GM21723 (cell line): ENCODE measurements at regions not wholly inside any gene's neighbourhood (a gene's known extent, or its start where the extent isn't known, plus 50 kb on each side); places are given as distances from the start of the nearest gene placed in this dataset.
"Not testable (repeated sequence)": the region's sequence is repeated elsewhere in the genome, so short reads cannot be mapped to it uniquely, and the experiment has no call there.

Experiments used
- ATAC-seq: cut with Tn5 transposase; IDR thresholded peaks from one replicate; pipeline ENCODE4 v1.9.1; 2021; ENCODE audit warnings: mild to moderate bottlenecking, moderate library complexity; ENCODE audit not compliant: unreplicated experiment

- no peak for ATAC-seq
Measured at GRCh38 chr14:53620317-53620716, 336.3 kb downstream of the BMP4 start.

GRCh38 chr14:53619691-53620231 lies 336.9 kb downstream of the BMP4 start:
- ATAC-seq: no peak

GRCh38 chr14:53616536-53616935 lies 340.1 kb downstream of the BMP4 start:
- ATAC-seq: not testable (repeated sequence)

- no peak for ATAC-seq
Measured at GRCh38 chr14:53615252-53615651, 341.4 kb downstream of the BMP4 start.

GRCh38 chr14:53613404-53614253 lies 343.0 kb downstream of the BMP4 start:
- peak; percentile 98 for ATAC-seq

DNA sequence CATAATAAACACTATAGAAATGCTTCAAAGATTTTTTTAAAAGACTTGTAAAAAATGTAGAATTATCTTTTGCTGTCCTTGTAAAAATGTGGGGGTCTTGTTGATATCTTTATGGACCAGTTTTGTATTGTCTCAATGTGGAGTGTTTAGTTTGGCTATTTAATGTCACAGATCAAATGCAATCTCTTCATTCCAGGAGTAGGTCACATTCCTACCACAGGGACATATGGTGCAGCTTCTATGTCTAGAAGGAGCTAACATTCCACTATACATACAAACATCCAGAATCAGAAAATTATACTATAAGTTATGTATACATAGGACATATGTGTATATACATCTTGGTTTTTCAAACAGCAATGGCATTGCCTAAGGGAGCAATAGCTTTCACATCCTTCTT lies 345.7 kb downstream of the BMP4 start:
- no peak for ATAC-seq

GRCh38 chr14:53609009-53609408 lies 347.6 kb downstream of the BMP4 start:
- no peak for ATAC-seq

- peak; percentile 42 for ATAC-seq
Measured at GRCh38 chr14:53608369-53608768, 348.3 kb downstream of the BMP4 start.

GRCh38 chr14:53606203-53606602 lies 350.4 kb downstream of the BMP4 start:
- no peak for ATAC-seq

- ATAC-seq: no peak
Measured at GRCh38 chr14:53605562-53605961, 351.1 kb downstream of the BMP4 start.

- ATAC-seq: no peak
Measured at GRCh38 chr14:53603994-53604393, 352.6 kb downstream of the BMP4 start.

- ATAC-seq: no peak
Measured at GRCh38 chr14:53601409-53601808, 355.2 kb downstream of the BMP4 start.

GRCh38 chr14:53599221-53599945 lies 357.2 kb downstream of the BMP4 start:
- no peak for ATAC-seq

DNA sequence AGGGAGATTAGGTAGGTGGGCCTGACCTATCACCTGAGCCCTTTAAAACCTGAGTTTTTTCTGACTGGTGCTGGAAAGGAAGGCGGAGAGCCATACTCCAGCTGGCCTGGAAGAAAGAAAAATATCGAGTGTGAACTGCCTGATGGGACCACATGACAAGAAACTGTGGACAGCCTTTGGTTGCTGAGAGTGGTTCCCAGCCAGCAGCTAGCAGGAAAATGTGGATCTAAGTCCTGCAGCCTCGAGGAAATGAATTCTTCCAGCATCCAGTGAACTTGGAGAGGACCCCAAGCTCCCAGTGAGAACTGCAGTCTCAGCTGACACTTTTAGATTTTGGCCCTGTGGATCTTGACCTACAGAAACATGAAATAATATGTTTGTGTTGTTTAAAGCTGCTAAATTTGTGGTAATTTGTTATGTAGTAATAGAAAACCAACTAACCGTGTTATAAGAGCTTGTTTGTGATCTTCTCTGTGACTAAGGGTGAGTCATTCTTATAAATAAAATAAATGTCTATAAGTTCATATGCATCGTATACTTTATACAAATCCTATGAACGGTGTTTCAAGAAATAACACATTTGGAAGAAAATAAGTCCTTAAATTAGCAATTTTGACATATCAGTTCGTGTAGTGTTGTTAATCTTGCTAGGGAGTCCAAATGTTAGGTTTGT lies 359.6 kb downstream of the BMP4 start:
- no peak for ATAC-seq

DNA sequence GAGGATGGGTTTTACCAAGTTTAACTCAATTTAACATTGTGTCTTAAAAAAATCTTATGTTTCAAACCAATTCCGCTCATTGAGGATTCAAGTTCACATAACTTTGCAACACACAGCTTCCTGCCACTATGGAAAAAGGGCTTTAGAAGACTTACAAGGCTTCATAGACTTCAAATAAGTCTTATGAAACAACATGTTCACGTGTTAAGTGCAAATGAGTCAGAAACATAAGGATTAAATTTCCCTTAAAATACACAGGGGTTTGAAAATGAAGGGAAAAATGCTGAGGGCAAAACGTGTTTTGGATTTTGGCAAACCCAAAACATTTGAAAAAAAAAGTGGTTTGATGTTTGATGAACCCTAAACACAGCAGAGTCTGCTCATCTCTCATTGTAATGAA lies 364.8 kb downstream of the BMP4 start:
- no peak for ATAC-seq

DNA sequence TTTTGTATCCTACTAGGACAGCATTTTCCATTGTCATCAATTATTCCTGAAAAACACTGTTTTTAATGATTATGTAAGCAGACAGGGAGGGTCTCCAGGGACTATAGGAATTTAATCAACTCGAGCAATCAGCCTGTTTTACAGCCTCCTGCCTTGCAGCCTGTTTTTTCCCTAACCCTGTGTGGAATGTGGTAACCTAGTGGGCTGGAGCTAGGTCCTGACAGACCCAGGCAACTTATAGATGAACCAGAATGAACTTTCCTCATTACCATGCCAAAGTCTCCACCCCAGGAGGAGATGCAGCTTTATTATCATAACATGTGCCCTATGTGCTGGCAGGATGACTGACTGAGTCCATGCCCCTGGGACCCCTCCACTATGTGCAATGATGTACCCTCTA lies 375.1 kb downstream of the BMP4 start:
- ATAC-seq: no peak

- ATAC-seq: no peak
Measured at GRCh38 chr14:53571641-53572328, 384.8 kb downstream of the BMP4 start.

DNA sequence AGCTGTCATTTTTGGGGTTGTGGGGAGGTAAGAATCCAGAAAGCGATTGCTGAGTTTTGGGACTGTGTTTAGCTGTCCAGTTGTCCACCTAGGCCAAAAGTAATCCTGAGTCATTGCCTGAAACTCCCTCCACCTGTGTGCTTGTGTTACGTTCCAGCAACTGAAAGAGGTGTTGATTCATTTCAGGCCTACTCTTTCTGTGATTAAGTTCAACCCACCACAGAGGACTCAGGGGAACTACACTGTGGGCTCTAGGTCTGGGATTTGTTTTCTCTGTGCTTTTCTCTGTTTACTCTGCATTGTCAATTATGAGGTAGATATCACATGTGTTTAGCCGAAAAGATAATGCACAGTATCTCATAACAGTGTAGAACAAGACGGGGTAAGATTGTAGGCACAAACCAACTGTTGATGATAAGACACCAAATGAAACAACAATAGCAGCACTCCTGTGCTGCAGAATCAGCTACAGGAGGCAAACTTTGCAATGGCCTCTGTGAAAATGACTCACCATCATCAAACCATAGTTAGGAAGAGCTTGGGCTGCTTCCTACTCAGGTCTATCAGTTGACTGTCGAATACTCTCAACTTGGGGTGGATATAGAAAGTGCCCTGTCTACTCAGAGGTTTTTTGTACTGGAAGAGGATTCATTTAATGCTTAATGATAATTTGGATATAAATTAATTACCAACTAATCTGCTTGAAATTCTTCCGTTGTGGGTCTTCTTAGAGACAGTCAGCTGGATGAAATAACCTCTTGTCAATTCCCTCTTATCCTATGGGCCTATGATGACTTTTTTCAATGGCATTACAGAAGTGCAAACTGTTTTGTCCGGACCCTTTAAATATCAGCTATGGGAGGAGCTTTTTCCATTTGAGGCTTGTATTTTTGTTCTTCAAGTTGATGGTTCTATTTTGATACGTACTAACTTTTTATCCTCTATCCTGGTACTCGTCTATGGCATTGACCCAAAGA lies 385.9 kb downstream of the BMP4 start:
- peak; percentile 96 for ATAC-seq

DNA sequence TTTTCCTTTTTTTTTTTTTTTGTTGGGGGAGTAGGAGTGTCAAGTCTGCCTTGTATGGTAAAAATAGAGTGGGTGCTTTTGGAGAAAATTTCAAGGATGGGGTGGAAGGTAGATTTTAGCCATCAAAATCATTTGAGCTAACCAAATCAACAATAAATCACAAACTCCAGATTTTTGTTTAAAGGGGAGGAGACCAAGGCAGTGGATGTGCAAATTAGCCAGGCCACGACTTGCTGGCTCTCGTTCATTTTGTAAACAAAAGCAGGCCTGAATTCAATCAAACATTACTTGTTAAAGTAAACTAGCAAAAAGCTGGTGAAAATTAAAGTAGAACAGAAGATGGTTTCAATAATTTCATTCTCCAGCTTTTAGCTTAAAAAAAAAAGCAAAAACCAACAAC lies 387.2 kb downstream of the BMP4 start:
- no peak for ATAC-seq
